ENCODE measurements at regions not wholly inside any gene's neighbourhood (a gene's known extent, or its start where the extent isn't known, plus 50 kb on each side); places are given as distances from the start of the nearest gene placed in this dataset.
A peak's percentile ranks its signal among the peaks of the same experiment; 100 is the strongest.
"Not testable (repeated sequence)": the region's sequence is repeated elsewhere in the genome, so short reads cannot be mapped to it uniquely, and the experiment has no call there.

DNA sequence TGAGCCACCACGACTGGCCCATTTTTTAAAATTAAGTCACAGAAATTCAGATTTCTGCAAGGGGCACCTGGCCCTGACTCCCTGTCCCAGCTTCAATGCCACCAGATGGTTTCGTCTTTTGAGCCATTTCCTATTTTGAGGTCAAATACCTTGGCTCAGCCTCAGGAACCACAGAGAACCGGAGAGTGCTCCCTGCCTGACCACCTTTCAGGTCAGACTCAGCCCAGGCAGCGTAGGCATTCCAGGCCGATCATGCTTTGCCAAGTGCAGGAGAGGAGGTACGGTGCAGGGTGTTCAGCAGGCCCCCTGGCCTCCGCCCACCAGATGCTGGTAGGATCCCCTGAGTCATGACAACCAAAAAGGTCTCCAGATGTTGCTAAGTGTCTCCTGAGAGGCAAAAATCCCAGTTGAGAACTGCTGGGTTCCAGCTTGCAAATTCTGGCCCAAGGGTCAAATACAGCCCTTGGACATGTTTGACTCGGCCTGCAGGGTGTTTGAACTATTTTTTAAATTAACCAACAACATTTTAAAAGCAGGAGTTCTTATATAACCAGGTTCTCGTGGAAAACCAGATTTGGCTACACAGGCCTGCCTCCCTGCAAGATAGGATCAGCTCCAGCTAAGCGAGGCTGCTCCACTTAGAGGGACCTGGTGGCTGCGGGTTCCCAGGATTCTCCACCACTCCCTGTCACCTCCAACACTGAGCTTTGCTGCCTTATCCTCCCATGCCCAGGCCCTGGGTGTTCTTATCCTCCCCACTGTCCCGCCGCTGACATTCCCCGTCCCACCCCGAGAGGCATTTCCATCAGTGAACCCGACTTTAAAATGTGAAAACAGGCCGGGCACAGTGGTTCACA is 61.9 kb upstream of the TARDBP start:
- H3K9me3 Mint-ChIP-seq, result no peaks in the 10 kb centered on the region
- no peaks in the 10 kb centered on the region for H3K36me3 Mint-ChIP-seq
- no peak for DNase-seq
- H3K4me3 Mint-ChIP-seq, result no peak overlapping the region
- no peak overlapping the region for H3K27ac Mint-ChIP-seq
- peaks cover 4 to 8% (median 6%) of the 10 kb centered on the region in 3 donors for H3K27me3 Mint-ChIP-seq (ENCODE audit: low read depth in 3 of 3)
- H3K4me1 Mint-ChIP-seq, result no peaks in the 10 kb centered on the region

DNA sequence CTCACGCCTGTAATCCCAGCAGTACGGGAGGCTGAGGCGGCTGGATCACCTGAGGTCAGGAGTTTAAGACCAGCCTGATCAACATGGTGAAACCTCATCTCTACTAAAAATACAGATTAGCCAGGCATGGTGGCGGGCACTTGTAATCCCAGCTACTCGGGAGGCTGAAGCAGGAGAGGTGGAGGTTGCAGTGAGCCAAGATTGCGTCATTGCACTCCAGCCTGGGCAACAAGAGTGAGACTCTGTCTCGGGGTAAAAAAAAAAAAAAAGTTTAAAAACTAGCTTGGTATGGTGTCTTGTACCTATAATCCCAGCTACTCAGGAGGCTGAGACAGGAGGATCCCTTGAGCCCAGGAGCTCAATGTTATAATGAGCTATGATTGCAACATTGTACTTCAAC is 61.2 kb upstream of the TARDBP start:
- not testable (repeated sequence) for H3K4me3 Mint-ChIP-seq; H3K27me3 Mint-ChIP-seq (ENCODE audit: low read depth in 3 of 3); H3K9me3 Mint-ChIP-seq; H3K27ac Mint-ChIP-seq; DNase-seq; H3K4me1 Mint-ChIP-seq; H3K36me3 Mint-ChIP-seq

DNA sequence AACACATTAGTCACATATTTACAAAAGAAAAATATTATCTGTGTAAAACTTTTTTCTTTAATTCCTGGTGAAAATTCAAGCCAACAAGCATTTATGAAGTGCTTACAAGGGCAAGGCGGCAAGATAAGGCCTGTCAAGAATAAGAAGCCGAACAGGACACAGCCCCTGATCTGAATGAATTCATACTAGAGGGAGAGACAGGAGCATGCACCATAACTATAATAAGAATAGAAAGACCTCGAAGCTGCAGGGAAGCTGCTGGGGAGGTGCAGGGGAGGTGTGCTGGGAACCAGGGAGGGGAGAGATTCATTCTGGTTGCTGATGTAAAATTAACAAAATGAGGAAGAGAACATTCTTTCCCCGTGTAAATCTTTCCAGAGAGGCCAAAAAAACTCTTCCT is 60.5 kb upstream of the TARDBP start:
- H3K27me3 Mint-ChIP-seq (ENCODE audit: low read depth in 3 of 3), result peaks cover 4 to 6% (median 6%) of the 10 kb centered on the region in 3 donors
- H3K36me3 Mint-ChIP-seq, result no peaks in the 10 kb centered on the region
- H3K4me1 Mint-ChIP-seq, result no peaks in the 10 kb centered on the region
- no peaks in the 10 kb centered on the region for H3K9me3 Mint-ChIP-seq
- no peak for DNase-seq
- no peak overlapping the region for H3K27ac Mint-ChIP-seq
- no peak overlapping the region for H3K4me3 Mint-ChIP-seq

DNA sequence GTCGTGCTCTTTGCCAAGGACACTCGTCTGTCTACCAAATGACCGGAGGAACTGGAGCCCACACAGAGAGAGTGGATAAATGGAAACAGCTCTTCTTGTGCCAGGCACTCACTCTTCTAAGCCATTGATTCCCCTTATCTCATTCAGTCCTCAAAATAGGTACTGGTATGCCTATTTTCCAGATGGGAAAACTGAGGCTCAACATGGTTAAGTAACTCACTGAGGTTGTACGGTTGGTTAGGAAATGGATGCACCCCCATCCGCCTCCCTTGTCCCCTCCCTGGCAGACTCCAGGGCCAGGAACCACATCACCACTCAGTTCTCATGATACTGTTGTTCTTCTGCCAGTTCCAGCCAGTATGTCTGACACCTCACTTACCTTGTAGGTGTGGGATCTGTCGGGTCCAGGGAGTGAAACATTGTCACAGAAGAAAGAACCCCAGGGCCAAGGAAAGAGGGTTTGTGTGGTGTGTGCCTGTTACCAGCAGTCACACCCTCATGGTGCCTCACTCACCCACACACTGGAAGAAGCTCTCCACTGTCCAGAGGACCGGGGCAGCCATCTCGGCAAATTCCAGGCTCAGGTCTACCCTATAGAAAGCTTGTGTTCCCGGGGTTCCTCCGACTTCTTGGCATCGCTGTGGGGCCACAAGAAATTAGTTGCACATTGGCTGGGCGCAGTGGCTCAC is 58.8 kb upstream of the TARDBP start:
- no peaks in the 10 kb centered on the region for H3K9me3 Mint-ChIP-seq
- H3K27me3 Mint-ChIP-seq (ENCODE audit: low read depth in 3 of 3), result peaks cover 4 to 9% (median 8%) of the 10 kb centered on the region in 3 donors
- no peak overlapping the region for H3K4me3 Mint-ChIP-seq
- H3K36me3 Mint-ChIP-seq, result no peaks in the 10 kb centered on the region
- no peaks in the 10 kb centered on the region for H3K4me1 Mint-ChIP-seq
- DNase-seq, result no peak
- no peak overlapping the region for H3K27ac Mint-ChIP-seq

DNA sequence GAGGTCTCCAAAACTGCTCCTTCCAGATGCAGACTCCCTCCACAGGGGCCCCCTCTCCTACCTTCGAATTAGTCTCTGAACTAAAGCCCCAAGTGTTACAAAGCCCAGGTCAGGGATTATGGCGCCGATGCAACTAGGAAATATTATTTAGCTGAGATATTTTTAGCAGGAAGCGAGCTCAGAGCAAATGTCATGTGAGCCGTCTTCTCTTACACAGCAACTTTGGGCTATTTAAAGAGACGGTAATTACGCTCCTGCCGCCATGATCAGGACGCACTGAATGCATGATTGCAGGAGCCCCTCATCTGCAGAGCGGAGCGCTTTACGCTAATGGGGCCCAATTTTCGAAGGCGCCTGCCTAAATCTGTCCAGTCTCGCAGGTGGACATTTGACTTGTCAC is 55.3 kb upstream of the TARDBP start:
- DNase-seq, result no peak
- H3K9me3 Mint-ChIP-seq, result no peaks in the 10 kb centered on the region
- H3K4me3 Mint-ChIP-seq, result no peak overlapping the region
- H3K27ac Mint-ChIP-seq, result no peak overlapping the region
- no peaks in the 10 kb centered on the region for H3K4me1 Mint-ChIP-seq
- H3K36me3 Mint-ChIP-seq, result no peaks in the 10 kb centered on the region
- peaks cover 5 to 10% (median 6%) of the 10 kb centered on the region in 3 donors for H3K27me3 Mint-ChIP-seq (ENCODE audit: low read depth in 3 of 3)

DNA sequence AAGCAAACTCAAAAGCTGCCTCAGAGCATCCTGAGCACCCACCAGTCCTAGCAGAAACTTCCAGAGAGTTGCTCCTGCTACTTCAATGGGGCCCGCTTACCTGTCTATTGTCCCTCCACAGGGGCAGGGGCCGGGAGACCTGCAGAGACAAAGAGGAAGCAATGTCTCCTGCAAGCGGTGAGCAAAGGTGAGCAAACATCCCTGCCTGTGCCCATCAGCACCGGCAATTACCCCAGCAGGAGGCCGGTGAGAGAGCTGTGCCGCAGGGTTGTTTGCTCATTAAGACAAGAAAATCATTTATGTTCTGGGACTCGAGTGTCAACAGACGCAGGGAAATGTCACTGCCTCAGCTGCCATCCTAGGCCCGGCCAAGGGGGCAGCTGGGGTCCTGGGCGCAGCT is 53.8 kb upstream of the TARDBP start:
- Mint-ChIP-seq H3K4me1 (peaks cover under 1 to 3% of the 10 kb centered on the region in 2 donors), H3K4me3 (no peak overlapping the region), H3K36me3 (no peaks in the 10 kb centered on the region), H3K27me3 (ENCODE audit: low read depth in 3 of 3) (peaks cover 4 to 8% (median 5%) of the 10 kb centered on the region in 3 donors), H3K9me3 (no peaks in the 10 kb centered on the region), H3K27ac (no peak overlapping the region)
- no peak for DNase-seq

DNA sequence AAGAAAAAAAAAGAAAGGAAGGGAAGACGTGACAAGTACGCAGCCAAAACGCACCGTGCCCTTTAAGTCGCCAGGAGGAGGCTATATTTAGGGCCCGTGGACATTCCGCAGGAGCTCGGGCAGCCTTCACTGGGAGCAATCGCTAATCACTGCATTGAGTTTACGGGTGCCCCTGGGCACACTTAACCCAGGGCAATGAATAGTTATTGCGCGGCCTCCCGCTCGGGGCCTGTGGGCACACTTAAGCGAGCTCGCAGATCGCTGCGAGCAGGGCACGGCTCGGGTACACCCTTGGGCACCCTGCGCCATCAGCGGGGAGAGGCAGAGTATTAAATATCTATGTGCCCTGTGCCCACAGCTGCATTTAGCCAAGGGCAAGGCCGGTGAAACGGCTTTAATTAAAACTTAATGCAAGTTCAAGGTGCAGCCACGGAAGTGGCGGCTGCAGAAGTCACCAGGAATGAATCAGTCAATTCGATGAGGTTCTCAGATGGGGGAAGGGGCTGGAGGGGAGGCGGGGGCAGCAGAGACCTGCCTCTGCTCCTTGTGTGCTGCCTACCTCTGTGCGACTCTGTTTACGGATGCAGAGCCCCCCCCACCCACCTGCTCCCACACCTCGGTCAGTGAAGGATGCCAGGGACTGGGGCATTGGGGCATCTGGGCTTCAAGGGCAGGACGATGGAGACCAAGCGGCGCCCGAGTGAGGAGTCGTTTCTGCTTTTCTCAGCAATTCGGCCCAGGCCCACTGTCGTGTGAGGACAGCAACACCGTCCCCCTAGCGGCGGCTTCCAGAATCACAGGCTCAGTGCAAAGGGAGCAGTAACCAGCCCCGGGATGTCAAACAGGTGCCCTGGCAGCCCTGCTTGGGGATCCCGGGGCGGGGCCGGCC is 51.8 kb upstream of the TARDBP start:
- peak; percentile 58 to 69 (median 62) for DNase-seq
- Mint-ChIP-seq H3K4me3 (no peak overlapping the region), H3K4me1 (peaks cover 18 to 23% of the 10 kb centered on the region in 2 donors), H3K27ac (no peak overlapping the region), H3K27me3 (ENCODE audit: low read depth in 3 of 3) (peaks cover 1 to 12% (median 5%) of the 10 kb centered on the region in 3 donors), H3K9me3 (no peaks in the 10 kb centered on the region), H3K36me3 (no peaks in the 10 kb centered on the region)

DNA sequence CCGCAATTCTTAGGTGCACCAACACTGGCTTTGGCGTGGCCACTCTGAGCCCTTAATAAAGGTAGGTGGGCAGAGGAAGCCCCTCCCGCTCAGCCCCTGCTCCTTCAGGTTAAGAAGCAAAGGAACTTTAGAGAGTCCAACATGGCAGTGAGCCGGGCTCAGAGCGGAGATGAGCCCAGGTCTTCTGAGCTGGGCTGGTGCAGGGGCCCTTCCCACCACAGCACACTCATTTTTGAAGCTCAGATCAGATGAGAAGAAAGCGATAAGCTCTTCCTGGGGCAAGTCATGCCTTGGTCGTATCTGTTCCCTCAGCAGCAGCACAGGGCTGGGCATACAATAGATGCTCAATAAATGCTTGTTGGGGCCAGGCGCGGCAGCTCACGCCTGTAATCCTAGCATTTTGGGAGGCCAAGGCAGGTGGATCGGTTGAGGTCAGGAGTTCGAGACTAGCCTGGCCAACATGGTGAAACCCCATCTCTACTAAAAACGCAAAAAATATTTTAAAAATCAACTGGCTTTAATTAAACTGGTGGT is 51.1 kb upstream of the TARDBP start:
- Mint-ChIP-seq H3K4me1 (peaks cover 20 to 27% of the 10 kb centered on the region in 2 donors), H3K9me3 (no peaks in the 10 kb centered on the region), H3K27ac (no peak overlapping the region), H3K36me3 (no peaks in the 10 kb centered on the region), H3K27me3 (ENCODE audit: low read depth in 3 of 3) (peaks cover 1 to 12% (median 5%) of the 10 kb centered on the region in 3 donors), H3K4me3 (no peak overlapping the region)
- DNase-seq, result no peak

DNA sequence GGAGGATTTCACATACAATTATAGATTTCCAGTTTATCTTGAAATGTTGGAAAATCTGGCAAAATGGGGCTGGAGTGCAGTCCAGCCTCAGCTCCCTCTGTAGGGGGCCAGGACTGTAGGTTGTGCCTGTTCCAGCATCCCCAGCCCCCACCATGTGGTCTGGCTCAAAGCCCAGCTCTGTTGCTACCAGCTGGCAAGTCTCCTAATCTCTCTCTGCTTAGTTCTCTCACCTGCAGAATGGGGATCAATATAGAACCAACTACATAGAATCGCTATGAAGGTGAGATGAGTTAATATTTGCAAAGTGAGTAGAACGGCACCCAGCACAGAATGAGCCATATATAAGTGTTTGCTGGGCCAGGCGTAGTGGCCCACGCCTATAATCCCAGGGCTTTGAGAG is 50.0 kb upstream of the TARDBP start:
- H3K27ac Mint-ChIP-seq, result no peak overlapping the region
- H3K4me3 Mint-ChIP-seq, result no peak overlapping the region
- H3K9me3 Mint-ChIP-seq, result no peaks in the 10 kb centered on the region
- H3K27me3 Mint-ChIP-seq (ENCODE audit: low read depth in 3 of 3), result peaks cover 1 to 15% (median 5%) of the 10 kb centered on the region in 3 donors
- no peak for DNase-seq
- peaks cover 20 to 27% of the 10 kb centered on the region in 2 donors for H3K4me1 Mint-ChIP-seq
- H3K36me3 Mint-ChIP-seq, result no peaks in the 10 kb centered on the region
